ENCODE measurements at regions not wholly inside any gene's neighbourhood (a gene's known extent, or its start where the extent isn't known, plus 50 kb on each side); places are given as distances from the start of the nearest gene placed in this dataset.
"Not testable (repeated sequence)": the region's sequence is repeated elsewhere in the genome, so short reads cannot be mapped to it uniquely, and the experiment has no call there.

- no peak for DNase-seq (ENCODE audit: low spot score)
Observed at GRCh38 chr6:76565932-76566331, 493.5 kb upstream of the IMPG1 start.

GRCh38 chr6:76562371-76562770 lies 489.9 kb upstream of the IMPG1 start:
- DNase-seq (ENCODE audit: low spot score) = not testable (repeated sequence)

DNA sequence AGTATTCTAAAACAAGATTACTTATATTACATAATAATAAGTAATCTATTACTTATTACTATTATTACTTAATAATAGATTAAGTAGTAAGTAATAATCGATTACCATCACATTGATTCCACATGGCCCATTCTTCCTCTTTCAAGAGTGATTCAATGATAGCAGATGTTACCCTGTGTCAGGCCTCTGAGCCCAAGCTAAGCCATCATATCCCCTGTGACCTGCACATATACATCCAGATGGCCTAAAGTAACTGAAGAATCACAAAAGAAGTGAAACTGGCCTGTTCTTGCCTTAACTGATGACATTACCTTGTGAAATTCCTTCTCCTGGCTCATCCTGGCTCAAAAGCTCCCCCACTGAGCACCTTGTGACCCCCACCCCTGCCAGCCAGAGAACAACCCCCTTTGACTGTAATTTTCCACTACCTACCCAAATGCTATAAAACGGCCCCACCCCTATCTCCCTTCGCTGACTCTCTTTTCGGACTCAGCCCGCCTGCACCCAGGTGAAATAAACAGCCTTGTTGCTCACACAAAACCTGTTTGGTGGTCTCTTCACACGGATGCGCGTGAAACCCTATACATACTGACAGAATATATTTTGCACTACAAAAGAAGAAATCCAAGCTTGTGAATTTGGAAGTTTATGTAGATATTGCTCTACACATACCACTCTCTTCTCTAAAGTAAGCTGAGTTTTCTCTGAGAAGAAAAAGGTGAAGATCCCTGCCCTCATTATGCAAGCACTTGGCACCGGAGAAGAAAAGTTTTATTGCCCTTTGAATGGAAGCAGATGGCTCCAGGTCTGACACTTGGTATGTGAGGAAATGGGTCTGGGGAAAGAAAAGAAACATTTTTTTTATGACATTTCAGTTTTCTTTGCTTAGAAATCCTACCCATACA lies 488.6 kb upstream of the IMPG1 start:
- DNase-seq (ENCODE audit: low spot score) = not testable (repeated sequence)

GRCh38 chr6:76553256-76553655 lies 480.8 kb upstream of the IMPG1 start:
- DNase-seq (ENCODE audit: low spot score) = no peak

- no peak for DNase-seq (ENCODE audit: low spot score)
Observed at GRCh38 chr6:76552268-76552667, 479.8 kb upstream of the IMPG1 start.

DNA sequence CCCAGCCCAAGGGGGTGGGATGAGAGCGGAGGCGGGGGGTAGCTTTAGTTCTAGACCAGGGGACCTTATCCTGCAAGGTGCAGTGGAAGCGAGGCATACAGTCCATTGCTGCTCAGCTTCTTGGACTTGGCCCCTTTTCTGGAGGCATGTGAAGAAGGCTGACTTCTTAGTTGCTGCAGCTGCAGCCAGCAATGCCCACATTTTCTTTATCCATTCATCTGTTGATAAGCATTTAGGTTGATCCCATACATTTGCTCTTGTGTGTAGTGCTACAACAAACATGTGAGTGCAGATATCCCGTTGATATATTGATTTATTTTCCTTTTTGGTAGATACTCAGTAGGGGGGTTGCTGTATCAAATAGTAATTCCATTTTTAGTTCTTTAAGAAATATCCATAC lies 461.2 kb upstream of the IMPG1 start:
- no peak for DNase-seq (ENCODE audit: low spot score)

GRCh38 chr6:76532647-76533046 lies 460.2 kb upstream of the IMPG1 start:
- no peak for DNase-seq (ENCODE audit: low spot score)

GRCh38 chr6:76518443-76518842 lies 446.0 kb upstream of the IMPG1 start:
- no peak for DNase-seq (ENCODE audit: low spot score)

DNA sequence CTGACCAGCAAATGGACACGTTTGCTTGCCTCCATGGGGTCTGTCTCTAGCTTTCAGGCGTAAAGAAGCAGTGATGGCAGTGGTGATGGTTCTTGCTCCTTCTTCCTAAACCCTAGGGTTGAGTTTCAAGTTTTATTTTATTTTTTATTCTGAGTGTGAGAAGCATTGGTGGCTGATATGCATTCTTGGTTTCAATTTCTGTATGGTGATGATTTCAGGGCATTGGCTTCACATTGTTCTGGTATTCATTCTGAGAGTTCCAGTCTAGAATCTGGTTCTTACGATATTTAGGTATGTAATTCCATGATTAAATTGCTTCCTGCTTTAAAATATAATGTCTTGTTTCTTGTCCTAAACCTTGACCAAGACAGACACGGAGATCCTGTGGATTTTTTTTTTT lies 444.5 kb upstream of the IMPG1 start:
- no peak for DNase-seq (ENCODE audit: low spot score)

DNA sequence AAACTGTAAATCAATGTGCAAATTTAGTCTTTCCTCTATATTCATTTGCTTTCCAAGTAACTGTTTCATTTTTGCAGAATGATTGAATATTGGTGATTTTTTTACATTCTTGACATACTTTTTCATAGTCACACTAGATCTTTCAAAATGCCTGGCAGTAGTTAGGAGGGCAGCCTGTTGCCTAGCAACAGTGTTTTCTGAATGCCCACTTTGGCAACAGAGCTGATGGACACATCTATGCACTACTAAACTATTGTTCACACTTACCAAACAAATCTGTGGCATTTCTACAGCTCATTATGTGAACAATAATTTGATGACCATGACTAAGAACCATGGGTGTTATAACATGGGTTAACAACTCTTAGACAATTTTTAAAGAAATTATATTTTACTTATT lies 438.0 kb upstream of the IMPG1 start:
- DNase-seq (ENCODE audit: low spot score) = no peak

DNA sequence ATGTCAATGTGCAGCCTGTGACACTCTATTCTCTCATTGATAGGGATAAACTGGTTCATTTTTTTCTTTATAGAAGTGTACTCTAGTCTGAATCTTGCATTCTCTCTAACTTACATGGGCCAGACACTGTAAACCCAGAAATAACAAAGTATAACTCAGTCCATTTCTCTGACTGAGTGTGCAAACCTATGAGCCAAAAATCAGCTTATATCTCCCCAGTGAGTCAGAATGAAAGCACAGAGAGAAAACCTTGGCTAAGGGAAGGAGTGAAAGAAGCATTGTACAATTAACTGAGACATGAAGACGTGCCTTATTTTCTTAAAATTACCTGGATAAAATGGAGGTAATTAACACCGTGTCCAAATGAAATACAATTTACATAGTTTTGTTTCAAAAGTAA lies 436.9 kb upstream of the IMPG1 start:
- DNase-seq (ENCODE audit: low spot score) = no peak

- DNase-seq (ENCODE audit: low spot score) = no peak
Observed at GRCh38 chr6:76506808-76507207, 434.3 kb upstream of the IMPG1 start.

- DNase-seq (ENCODE audit: low spot score) = no peak
Observed at GRCh38 chr6:76495909-76496308, 423.4 kb upstream of the IMPG1 start.

GRCh38 chr6:76491376-76491775 lies 418.9 kb upstream of the IMPG1 start:
- DNase-seq (ENCODE audit: low spot score) = not testable (repeated sequence)

- no peak for DNase-seq (ENCODE audit: low spot score)
Observed at GRCh38 chr6:76490456-76490855, 418.0 kb upstream of the IMPG1 start.

GRCh38 chr6:76481101-76481500 lies 408.6 kb upstream of the IMPG1 start:
- no peak for DNase-seq (ENCODE audit: low spot score)

GRCh38 chr6:76472858-76473257 lies 400.4 kb upstream of the IMPG1 start:
- no peak for DNase-seq (ENCODE audit: low spot score)

- DNase-seq (ENCODE audit: low spot score) = no peak
Observed at GRCh38 chr6:76466286-76466685, 393.8 kb upstream of the IMPG1 start.

DNA sequence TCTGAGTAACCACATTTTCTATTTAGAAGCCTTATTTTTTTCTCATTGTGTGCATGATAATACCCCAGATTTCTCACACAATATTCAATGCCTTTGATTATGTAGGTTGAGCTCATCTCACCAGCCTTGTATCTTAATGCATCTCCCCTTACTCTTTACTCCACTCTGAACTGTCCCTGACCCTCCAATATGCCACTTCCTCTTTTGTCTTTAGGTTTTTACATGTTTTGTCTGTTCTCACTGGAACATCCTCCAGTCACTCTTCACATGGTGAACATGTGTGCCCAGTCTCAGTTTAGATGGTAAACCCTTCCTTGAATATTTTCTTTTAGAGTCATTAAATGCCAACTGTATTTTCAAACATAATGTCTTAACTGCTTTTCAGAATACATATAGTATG lies 392.9 kb upstream of the IMPG1 start:
- DNase-seq (ENCODE audit: low spot score) = no peak

- DNase-seq (ENCODE audit: low spot score) = no peak
Observed at GRCh38 chr6:76453270-76453669, 380.8 kb upstream of the IMPG1 start.

- DNase-seq (ENCODE audit: low spot score) = no peak
Observed at GRCh38 chr6:76451926-76452709, 379.7 kb upstream of the IMPG1 start.

- DNase-seq (ENCODE audit: low spot score) = no peak
Observed at GRCh38 chr6:76448109-76448508, 375.6 kb upstream of the IMPG1 start.

DNA sequence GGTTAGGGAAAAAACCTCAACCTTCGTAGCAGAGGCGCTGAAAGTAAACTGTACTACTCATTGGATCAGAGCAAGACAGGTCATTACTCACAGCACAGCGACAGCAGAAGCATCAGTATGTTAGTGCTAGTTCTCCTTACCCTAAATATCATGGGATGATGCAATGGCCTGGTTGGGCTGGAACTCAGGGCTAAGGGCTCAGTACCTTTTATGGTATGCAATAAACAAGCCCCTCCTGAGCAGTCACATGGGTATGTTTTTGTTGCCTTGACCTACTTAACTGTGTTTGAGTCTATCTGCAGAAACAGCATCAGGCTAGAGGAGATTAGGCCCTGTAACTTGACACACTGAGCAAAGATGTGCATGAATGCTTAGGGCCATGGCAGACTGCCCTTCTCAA lies 369.4 kb upstream of the IMPG1 start:
- no peak for DNase-seq (ENCODE audit: low spot score)

Measured in mesenteric fat pad (tissue), 1 donor.